HG02885 (cell line): ENCODE measurements at regions not wholly inside any gene's neighbourhood (a gene's known extent, or its start where the extent isn't known, plus 50 kb on each side); places are given as distances from the start of the nearest gene placed in this dataset.
"Not testable (repeated sequence)": the region's sequence is repeated elsewhere in the genome, so short reads cannot be mapped to it uniquely, and the experiment has no call there.

Experiments used
- ATAC-seq: cut with Tn5 transposase; IDR thresholded peaks from one replicate; pipeline ENCODE4 v1.9.1; 2021; ENCODE audit warnings: mild to moderate bottlenecking; ENCODE audit not compliant: unreplicated experiment, poor library complexity

GRCh38 chr16:55015181-55015913 lies 84.7 kb downstream of the IRX5 start:
- ATAC-seq, result no peak

GRCh38 chr16:55016515-55016914 lies 85.8 kb downstream of the IRX5 start:
- ATAC-seq, result no peak

GRCh38 chr16:55017321-55017720 lies 86.7 kb downstream of the IRX5 start:
- ATAC-seq, result no peak

GRCh38 chr16:55018881-55019280 lies 88.2 kb downstream of the IRX5 start:
- no peak for ATAC-seq

- no peak for ATAC-seq
Measured at GRCh38 chr16:55019419-55020131, 88.9 kb downstream of the IRX5 start.

GRCh38 chr16:55021595-55022475 lies 91.2 kb downstream of the IRX5 start:
- ATAC-seq, result no peak

- ATAC-seq, result not testable (repeated sequence)
Measured at GRCh38 chr16:55027260-55027659, 96.6 kb downstream of the IRX5 start.

GRCh38 chr16:55029509-55029908 lies 98.8 kb downstream of the IRX5 start:
- ATAC-seq, result no peak

- no peak for ATAC-seq
Measured at GRCh38 chr16:55030944-55031343, 100.3 kb downstream of the IRX5 start.

GRCh38 chr16:55031481-55031880 lies 100.8 kb downstream of the IRX5 start:
- ATAC-seq, result no peak

- no peak for ATAC-seq
Measured at GRCh38 chr16:55033225-55034156, 102.8 kb downstream of the IRX5 start.

- no peak for ATAC-seq
Measured at GRCh38 chr16:55035029-55035428, 104.4 kb downstream of the IRX5 start.

- ATAC-seq, result no peak
Measured at GRCh38 chr16:55035956-55036355, 105.3 kb downstream of the IRX5 start.

- ATAC-seq, result no peak
Measured at GRCh38 chr16:55036371-55036821, 105.7 kb downstream of the IRX5 start.

GRCh38 chr16:55037046-55037445 lies 106.4 kb downstream of the IRX5 start:
- ATAC-seq, result no peak

GRCh38 chr16:55037966-55038365 lies 107.3 kb downstream of the IRX5 start:
- ATAC-seq, result no peak

GRCh38 chr16:55039042-55039441 lies 108.4 kb downstream of the IRX5 start:
- no peak for ATAC-seq

GRCh38 chr16:55039511-55039910 lies 108.8 kb downstream of the IRX5 start:
- ATAC-seq, result no peak

GRCh38 chr16:55039931-55040330 lies 109.3 kb downstream of the IRX5 start:
- ATAC-seq, result no peak
